ENCODE measurements at regions not wholly inside any gene's neighbourhood (a gene's known extent, or its start where the extent isn't known, plus 50 kb on each side); places are given as distances from the start of the nearest gene placed in this dataset.

GRCh38 chr4:26175905-26176470 lies 144.8 kb upstream of the RBPJ start:
- TF ChIP-seq POLR2AphosphoS5 (IDR thresholded peaks at IDR 0.05; ENCODE audit: borderline replicate concordance, low read depth, low read length) = no peak
- TF ChIP-seq EZH2 (IDR thresholded peaks at IDR 0.05) = no peak
- no peak for TF ChIP-seq FOXP2 (optimal IDR thresholded peaks at IDR 0.05; ENCODE audit: control extremely low read depth, extremely low read length, insufficient read depth)
